ENCODE measurements at regions not wholly inside any gene's neighbourhood (a gene's known extent, or its start where the extent isn't known, plus 50 kb on each side); places are given as distances from the start of the nearest gene placed in this dataset.
"Not testable (repeated sequence)": the region's sequence is repeated elsewhere in the genome, so short reads cannot be mapped to it uniquely, and the experiment has no call there.

- H3K27ac ChIP-seq: no peak overlapping the region
- TF ChIP-seq CTCF (conservative IDR thresholded peaks at IDR 0.05): no peak
Measured at GRCh38 chr4:123524958-123525628, 128.5 kb downstream of the SPRY1 start.

- no peak for TF ChIP-seq CTCF (conservative IDR thresholded peaks at IDR 0.05)
- no peak overlapping the region for H3K27ac ChIP-seq
Measured at GRCh38 chr4:123526511-123526910, 129.9 kb downstream of the SPRY1 start.

GRCh38 chr4:123528501-123529277 lies 132.1 kb downstream of the SPRY1 start:
- no peak overlapping the region for H3K27ac ChIP-seq
- TF ChIP-seq CTCF (conservative IDR thresholded peaks at IDR 0.05): no peak

- no peak for TF ChIP-seq CTCF (conservative IDR thresholded peaks at IDR 0.05)
- no peak overlapping the region for H3K27ac ChIP-seq
Measured at GRCh38 chr4:123529278-123529568, 132.6 kb downstream of the SPRY1 start.

- H3K27ac ChIP-seq: no peak overlapping the region
- TF ChIP-seq CTCF (conservative IDR thresholded peaks at IDR 0.05): no peak
Measured at GRCh38 chr4:123530357-123530756, 133.8 kb downstream of the SPRY1 start.

- no peak for TF ChIP-seq CTCF (conservative IDR thresholded peaks at IDR 0.05)
Measured at GRCh38 chr4:123535037-123535748, 138.6 kb downstream of the SPRY1 start.

GRCh38 chr4:123536225-123536624 lies 139.6 kb downstream of the SPRY1 start:
- no peak overlapping the region for H3K27ac ChIP-seq
- no peak for TF ChIP-seq CTCF (conservative IDR thresholded peaks at IDR 0.05)

More at GRCh38 chr4:123535037-123535748, 138.6 kb downstream of the SPRY1 start:
- no peak overlapping the region for H3K27ac ChIP-seq

GRCh38 chr4:123537906-123538402 lies 141.4 kb downstream of the SPRY1 start:
- not testable (repeated sequence) for H3K27ac ChIP-seq
